GM12878 (cell line): ENCODE measurements at regions not wholly inside any gene's neighbourhood (a gene's known extent, or its start where the extent isn't known, plus 50 kb on each side); places are given as distances from the start of the nearest gene placed in this dataset.

ENCODE experiments used
- ATAC-seq: fragments of 200-7000 bp; cut with Tn5 transposase; 3 replicates; pipeline ENCODE4 v1.9.1; 2020; ENCODE audit warnings: mild to moderate bottlenecking, moderate library complexity
- BruUV-seq: library from RNA; stranded (reverse); fragments of 400-500 nt; replicated peaks from 2 replicates; lab custom pipeline; 2021; lab: Mats Ljungman, UMichigan
- CTCF ChIA-PET: fragments of 300-600 bp; sonication (Branson Sonifier 250); formaldehyde crosslinking; extraction: SDS; loops from one replicate; lab custom pipeline; 2021; ENCODE audit warnings: inconsistent platforms; lab: Yijun Ruan, JAX
- POLR2A ChIA-PET: fragments of 350-600 bp; formaldehyde crosslinking; extraction: SDS; loops from one replicate; lab custom pipeline; 2021; ENCODE audit warnings: inconsistent platforms; lab: Charles Lee
- RAD21 ChIA-PET: fragments of 300-600 bp; sonication (Branson Sonifier 250); formaldehyde crosslinking; loops from one replicate; lab custom pipeline; 2023; ENCODE audit warnings: antibody characterized with exemption; ENCODE audit not compliant: unreplicated experiment; lab: Charles Lee
- SMC1A ChIA-PET: fragments of 300-600 bp; sonication (Branson Sonifier 250); formaldehyde crosslinking; loops from one replicate; lab custom pipeline; 2023; ENCODE audit not compliant: unreplicated experiment, uncharacterized antibody; lab: Charles Lee
- DNase-seq: peaks from one replicate; pipeline ENCODE4 v3.0.0-alpha.2; 2011; ENCODE audit warnings: low read depth, low spot score
- FAIRE-seq: peaks from 3 replicates; lab custom pipeline; 2011; peaks lifted over from hg19 to GRCh38; lab: Jason Lieb, UNC
- H2AFZ ChIP-seq: 2 replicates; pipeline ENCODE4 v1.6.0; 2011; ENCODE audit warnings: low read depth, low read length, control low read depth; ENCODE audit not compliant: control insufficient read depth
- H3K27ac ChIP-seq: 2 replicates; pipeline ENCODE4 v1.5.1; 2011; ENCODE audit warnings: control low read depth; ENCODE audit not compliant: control insufficient read depth, insufficient read depth
- H3K27me3 ChIP-seq, 2 experiments: replicated peaks in 1 of 2; 2 replicates each; pipeline versions ENCODE4 v1.6.0 to v1.6.1; 2011; ENCODE audit warnings: low read length in 1 of 2; ENCODE audit not compliant: control insufficient read depth in 2 of 2, insufficient read depth in 2 of 2
- H3K36me3 ChIP-seq, 2 experiments: 2 replicates each; pipeline ENCODE4 v1.5.1; 2011; ENCODE audit warnings: low read length in 1 of 2; ENCODE audit not compliant: control insufficient read depth in 2 of 2, insufficient read depth in 2 of 2
- H3K4me1 ChIP-seq: 2 replicates; pipeline ENCODE4 v1.6.1; 2011; ENCODE audit warnings: mild to moderate bottlenecking, low read length, moderate library complexity, mixed read lengths; ENCODE audit not compliant: control insufficient read depth, insufficient read depth
- H3K4me2 ChIP-seq: 2 replicates; pipeline ENCODE4 v1.6.0; 2011; ENCODE audit warnings: control low read depth; ENCODE audit not compliant: control insufficient read depth, insufficient read depth
- H3K4me3 ChIP-seq: fragments of 200-600 bp; sonication (generic); 2 replicates; pipeline ENCODE4 v1.5.1; 2016
- H3K79me2 ChIP-seq: 2 replicates; pipeline ENCODE4 v1.6.0; 2011; ENCODE audit warnings: low read length; ENCODE audit not compliant: control insufficient read depth, insufficient read depth
- H3K9ac ChIP-seq: 2 replicates; pipeline ENCODE4 v1.8.0; 2011; ENCODE audit warnings: low read length, control low read depth, mixed read lengths; ENCODE audit not compliant: control insufficient read depth, insufficient read depth
- H3K9me3 ChIP-seq: replicated peaks from 3 replicates; pipeline ENCODE4 v1.5.1; 2011; ENCODE audit warnings: mild to moderate bottlenecking, low read length; ENCODE audit not compliant: control insufficient read depth, insufficient read depth
- H4K20me1 ChIP-seq: 2 replicates; pipeline ENCODE4 v1.6.0; 2011; ENCODE audit not compliant: control insufficient read depth, insufficient read depth
- CHD2 ChIP-seq: IDR thresholded peaks from 2 replicates; pipeline ENCODE4 v1.6.1; 2011; ENCODE audit warnings: low read depth, low read length, improper control_type of control experiment, borderline replicate concordance
- CREM ChIP-seq: IDR thresholded peaks from 2 replicates; pipeline ENCODE4 v1.6.1; 2014; ENCODE audit warnings: antibody characterized with exemption, low read depth
- EGR1 ChIP-seq, 2 experiments: IDR thresholded peaks; 1 replicate in 1 of 2; 2 replicates in 1 of 2; pipeline ENCODE4 v1.6.1; 2011 to 2012; ENCODE audit warnings: low read depth in 2 of 2, low read length in 2 of 2, borderline replicate concordance in 1 of 2, mild to moderate bottlenecking in 1 of 2, moderate library complexity in 1 of 2
- KDM1A ChIP-seq: fragments of 200-600 bp; sonication (generic); IDR thresholded peaks from 2 replicates; pipeline ENCODE4 v1.6.1; 2016; ENCODE audit warnings: borderline replicate concordance
- NBN ChIP-seq: fragments of 450-650 bp; IDR thresholded peaks from 2 replicates; pipeline ENCODE4 v1.6.1; 2016
- NKRF ChIP-seq: fragments of 450-650 bp; conservative IDR thresholded peaks from 2 replicates; pipeline ENCODE4 v1.6.1; 2017; ENCODE audit warnings: mild to moderate bottlenecking, moderate library complexity
- PAX5 ChIP-seq: IDR thresholded peaks from 2 replicates; pipeline ENCODE4 v1.6.1; 2011; ENCODE audit warnings: low read depth, low read length, borderline replicate concordance
- RUNX3 ChIP-seq: IDR thresholded peaks from 2 replicates; pipeline ENCODE4 v1.6.1; 2012; ENCODE audit warnings: low read length, inconsistent platforms
- SMC3 ChIP-seq: IDR thresholded peaks from 2 replicates; pipeline ENCODE4 v1.6.1; 2011; ENCODE audit warnings: low read length, improper control_type of control experiment, borderline replicate concordance
- TCF12 ChIP-seq: IDR thresholded peaks from 2 replicates; pipeline ENCODE4 v1.6.1; 2011; ENCODE audit warnings: low read depth, mild to moderate bottlenecking, low read length
- WGBS: methylation state at CpG from one replicate; pipeline ENCODE4 v1.1.6; 2016; ENCODE audit warnings: low lambda C conversion rate; ENCODE audit not compliant: insufficient replicate concordance, insufficient coverage; ENCODE audit errors: missing lambda C conversion rate; 5-methylcytosine and 5-hydroxymethylcytosine counted together
- in situ Hi-C: fragments of 300-500 bp; cut with MboI; formaldehyde crosslinking; loops from 9 replicates; pipeline ENCODE4 v1.14.3; 2018; ENCODE audit warnings: mixed read lengths
- intact Hi-C: fragments of 100-400 bp; cut with micrococcal nuclease; formaldehyde crosslinking; loops from one replicate; pipeline ENCODE4 v1.14.2; 2022; ENCODE audit not compliant: unreplicated experiment
- TF ChIP-seq, protein P1 (sequence below): IDR thresholded peaks from 2 replicates; pipeline ENCODE4 v1.6.1; 2012; ENCODE audit warnings: mild to moderate bottlenecking, low read depth, low read length

DNA sequence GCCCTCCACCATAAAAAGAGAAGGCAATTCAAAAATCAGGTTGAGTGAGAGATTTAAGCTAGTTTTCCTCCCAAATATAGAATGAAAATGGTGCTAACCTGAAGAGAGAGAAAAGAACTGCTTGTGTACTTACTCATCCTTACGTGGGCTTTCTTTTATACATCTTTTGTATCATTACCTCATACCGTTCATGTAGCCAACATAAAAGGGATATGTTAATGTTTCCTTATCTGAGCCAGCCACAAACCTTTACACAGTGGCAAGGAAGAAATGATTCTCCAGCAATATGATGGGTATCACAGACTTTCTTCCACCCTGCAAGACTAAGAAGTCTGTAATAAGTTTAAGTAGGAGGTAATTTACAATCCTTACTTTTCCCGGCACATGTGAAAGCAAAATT, 600.8 kb upstream of the ZNF385D start:
- Histone ChIP-seq H3K9ac (no peak overlapping the region), H3K27ac (no peak overlapping the region), H3K9me3 (no peaks in the 10 kb centered on the region), H3K36me3 (no peaks in the 10 kb centered on the region), H3K4me1 (no peaks in the 10 kb centered on the region), H2AFZ (no peak overlapping the region), H3K4me2 (no peak overlapping the region), H3K79me2 (no peaks in the 10 kb centered on the region), H3K27me3 (no peaks in the 10 kb centered on the region), H4K20me1 (no peaks in the 10 kb centered on the region), H3K4me3 (no peak overlapping the region)
- no TSS peak for BruUV-seq
- ChIA-PET CTCF (no interaction called here), RAD21 (no interaction called here), POLR2A (no interaction called here), SMC1A (no interaction called here)
- in situ Hi-C loops (no loop called here), intact Hi-C loops (no loop called here)
- ATAC-seq = no peak
- 19% methylated on average over 3 of the region's 3 CpGs for WGBS
- TF ChIP-seq TCF12 = no peak
- TF ChIP-seq RUNX3 = no peak
- TF ChIP-seq, protein P1, sequence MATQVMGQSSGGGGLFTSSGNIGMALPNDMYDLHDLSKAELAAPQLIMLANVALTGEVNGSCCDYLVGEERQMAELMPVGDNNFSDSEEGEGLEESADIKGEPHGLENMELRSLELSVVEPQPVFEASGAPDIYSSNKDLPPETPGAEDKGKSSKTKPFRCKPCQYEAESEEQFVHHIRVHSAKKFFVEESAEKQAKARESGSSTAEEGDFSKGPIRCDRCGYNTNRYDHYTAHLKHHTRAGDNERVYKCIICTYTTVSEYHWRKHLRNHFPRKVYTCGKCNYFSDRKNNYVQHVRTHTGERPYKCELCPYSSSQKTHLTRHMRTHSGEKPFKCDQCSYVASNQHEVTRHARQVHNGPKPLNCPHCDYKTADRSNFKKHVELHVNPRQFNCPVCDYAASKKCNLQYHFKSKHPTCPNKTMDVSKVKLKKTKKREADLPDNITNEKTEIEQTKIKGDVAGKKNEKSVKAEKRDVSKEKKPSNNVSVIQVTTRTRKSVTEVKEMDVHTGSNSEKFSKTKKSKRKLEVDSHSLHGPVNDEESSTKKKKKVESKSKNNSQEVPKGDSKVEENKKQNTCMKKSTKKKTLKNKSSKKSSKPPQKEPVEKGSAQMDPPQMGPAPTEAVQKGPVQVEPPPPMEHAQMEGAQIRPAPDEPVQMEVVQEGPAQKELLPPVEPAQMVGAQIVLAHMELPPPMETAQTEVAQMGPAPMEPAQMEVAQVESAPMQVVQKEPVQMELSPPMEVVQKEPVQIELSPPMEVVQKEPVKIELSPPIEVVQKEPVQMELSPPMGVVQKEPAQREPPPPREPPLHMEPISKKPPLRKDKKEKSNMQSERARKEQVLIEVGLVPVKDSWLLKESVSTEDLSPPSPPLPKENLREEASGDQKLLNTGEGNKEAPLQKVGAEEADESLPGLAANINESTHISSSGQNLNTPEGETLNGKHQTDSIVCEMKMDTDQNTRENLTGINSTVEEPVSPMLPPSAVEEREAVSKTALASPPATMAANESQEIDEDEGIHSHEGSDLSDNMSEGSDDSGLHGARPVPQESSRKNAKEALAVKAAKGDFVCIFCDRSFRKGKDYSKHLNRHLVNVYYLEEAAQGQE = no peak
- no peak for TF ChIP-seq SMC3
- TF ChIP-seq NBN = no peak
- no peak for TF ChIP-seq KDM1A
- no peak for TF ChIP-seq PAX5
- no peak for TF ChIP-seq EGR1 (IDR thresholded peaks at IDR 0.05; ENCODE audit: borderline replicate concordance in 1 of 2, low read depth in 2 of 2, low read length in 2 of 2)
- no peak for TF ChIP-seq CHD2
- no peak for TF ChIP-seq NKRF
- no peak for TF ChIP-seq CREM
- no peak for DNase-seq
- no peak for FAIRE-seq
